OCI-LY7 (cell line): ENCODE measurements at regions not wholly inside any gene's neighbourhood (a gene's known extent, or its start where the extent isn't known, plus 50 kb on each side); places are given as distances from the start of the nearest gene placed in this dataset.

Experiments
- BruUV-seq: library from RNA; stranded (reverse); fragments of 400-500 nt; replicated peaks from 2 replicates; lab custom pipeline; 2021; lab: Mats Ljungman, UMichigan
- CTCF ChIA-PET: fragments of 300-600 bp; sonication (Branson Sonifier 250); formaldehyde crosslinking; loops from one replicate; lab custom pipeline; 2022; ENCODE audit warnings: antibody characterized with exemption; ENCODE audit not compliant: unreplicated experiment; lab: Charles Lee
- POLR2A ChIA-PET: fragments of 300-600 bp; sonication (Branson Sonifier 250); formaldehyde crosslinking; loops from one replicate; lab custom pipeline; 2022; ENCODE audit warnings: antibody characterized with exemption; lab: Charles Lee
- DNase-seq: peaks from one replicate; pipeline ENCODE4 v3.0.0-alpha.2; 2015; ENCODE audit warnings: low spot score
- H2AFZ ChIP-seq: fragments of 200-600 bp; sonication (generic), shearing (Covaris generic); 2 replicates; pipeline ENCODE4 v1.6.1; 2014; ENCODE audit warnings: mild to moderate bottlenecking, antibody characterized with exemption, low read length, moderate library complexity
- H3K27ac ChIP-seq: fragments of 200-600 bp; sonication (generic); 2 replicates; pipeline ENCODE4 v1.5.1; 2014; ENCODE audit warnings: mixed run types, low read depth, mild to moderate bottlenecking, moderate library complexity, low read length, inconsistent platforms; ENCODE audit not compliant: poor library complexity, severe bottlenecking
- H3K36me3 ChIP-seq: fragments of 200-600 bp; sonication (generic); 2 replicates; pipeline ENCODE4 v1.6.1; 2014; ENCODE audit warnings: mild to moderate bottlenecking, antibody characterized with exemption, low read length, moderate library complexity, mixed read lengths; ENCODE audit not compliant: insufficient read depth
- H3K4me1 ChIP-seq: fragments of 200-600 bp; sonication (generic); 2 replicates; pipeline ENCODE4 v1.5.1; 2014; ENCODE audit warnings: mild to moderate bottlenecking, low read length; ENCODE audit not compliant: insufficient read depth, poor library complexity, severe bottlenecking
- H3K4me2 ChIP-seq: fragments of 200-600 bp; sonication (generic); 2 replicates; pipeline ENCODE4 v1.6.1; 2014; ENCODE audit warnings: mild to moderate bottlenecking, low read length
- H3K4me3 ChIP-seq: fragments of 200-600 bp; sonication (generic); 2 replicates; pipeline ENCODE4 v1.5.1; 2014; ENCODE audit warnings: mild to moderate bottlenecking, low read depth, low read length; ENCODE audit not compliant: poor library complexity, severe bottlenecking
- H3K79me2 ChIP-seq: fragments of 200-600 bp; sonication (generic); 2 replicates; pipeline ENCODE4 v1.6.1; 2016; ENCODE audit warnings: low read depth, mild to moderate bottlenecking, low read length, moderate library complexity, mixed read lengths; ENCODE audit not compliant: insufficient read depth
- H3K9me2 ChIP-seq: fragments of 200-600 bp; sonication (generic); 2 replicates; pipeline ENCODE4 v1.6.1; 2016; ENCODE audit warnings: mild to moderate bottlenecking, low read length, mixed read lengths; ENCODE audit not compliant: insufficient read depth
- H3K9me3 ChIP-seq: fragments of 200-600 bp; sonication (generic); 2 replicates; pipeline ENCODE4 v1.6.1; 2014; ENCODE audit warnings: mild to moderate bottlenecking, mixed run types, low read length, mixed read lengths
- H4K20me1 ChIP-seq: fragments of 200-600 bp; sonication (generic); 2 replicates; pipeline ENCODE4 v1.6.1; 2014; ENCODE audit warnings: mild to moderate bottlenecking, antibody characterized with exemption, low read length, moderate library complexity, mixed read lengths; ENCODE audit not compliant: insufficient read depth
- CTCF ChIP-seq: fragments of 200-600 bp; sonication (generic); conservative IDR thresholded peaks from 2 replicates; pipeline ENCODE4 v1.5.1; 2014; ENCODE audit warnings: mild to moderate bottlenecking, antibody characterized with exemption, low read length, moderate library complexity, mixed read lengths
- EZH2phosphoT487 ChIP-seq: fragments of 200-600 bp; sonication (generic); IDR thresholded peaks from 2 replicates; pipeline ENCODE4 v1.6.1; 2018; ENCODE audit warnings: low read depth, borderline replicate concordance, mild to moderate bottlenecking, mixed run types, antibody characterized with exemption, low read length, moderate library complexity, mixed read lengths
- intact Hi-C: fragments of 100-400 bp; cut with micrococcal nuclease; formaldehyde crosslinking; loops from one replicate; pipeline ENCODE4 v1.10.0; 2022; ENCODE audit not compliant: unreplicated experiment

GRCh38 chr3:55270976-55271375 is 216.1 kb downstream of the WNT5A start:
- Histone ChIP-seq H3K9me3 (no peaks in the 10 kb centered on the region), H3K36me3 (no peaks in the 10 kb centered on the region), H4K20me1 (no peaks in the 10 kb centered on the region), H3K27ac (no peak overlapping the region), H3K9me2 (no peaks in the 10 kb centered on the region), H3K4me2 (no peak overlapping the region), H3K4me1 (peaks cover 4% of the 10 kb centered on the region), H3K4me3 (no peak overlapping the region), H2AFZ (no peak overlapping the region), H3K79me2 (no peaks in the 10 kb centered on the region)
- BruUV-seq: no TSS peak
- CTCF ChIA-PET: no interaction called here
- intact Hi-C loops: no loop called here
- no peak for DNase-seq
- POLR2A ChIA-PET: interaction anchor here (0.6 to 1.3 kb wide), 5 partner anchors 13 to 105 kb away, joined by 3 to 4 read pairs (median 3); no protein-coding TSS in a partner anchor
- no peak for TF ChIP-seq EZH2phosphoT487
- no peak for TF ChIP-seq CTCF

- no peak for TF ChIP-seq CTCF
- no peak for TF ChIP-seq EZH2phosphoT487
- Histone ChIP-seq H2AFZ (no peak overlapping the region), H3K4me3 (no peak overlapping the region), H3K9me3 (no peaks in the 10 kb centered on the region), H3K9me2 (no peaks in the 10 kb centered on the region), H3K27ac (no peak overlapping the region), H3K4me2 (no peak overlapping the region), H3K36me3 (no peaks in the 10 kb centered on the region), H4K20me1 (no peaks in the 10 kb centered on the region), H3K79me2 (no peaks in the 10 kb centered on the region), H3K4me1 (peaks cover 4% of the 10 kb centered on the region)
- no TSS peak for BruUV-seq
- POLR2A ChIA-PET: interaction anchor here (1.3 kb wide), 1 partner anchor 103 kb away, joined by 4 read pairs; no protein-coding TSS in a partner anchor
- CTCF ChIA-PET: no interaction called here
- no peak for DNase-seq
- intact Hi-C loops: no loop called here
Measured at GRCh38 chr3:55269636-55270035, 217.5 kb downstream of the WNT5A start.

- no peak overlapping the region for H3K27ac ChIP-seq
- no peak for DNase-seq
- H2AFZ ChIP-seq: no peak overlapping the region
- no peak overlapping the region for H3K4me3 ChIP-seq
- H3K9me2 ChIP-seq: no peaks in the 10 kb centered on the region
- BruUV-seq: no TSS peak
- H3K79me2 ChIP-seq: no peaks in the 10 kb centered on the region
- CTCF ChIA-PET: no interaction called here
- POLR2A ChIA-PET: no interaction called here
- intact Hi-C loops: no loop called here
- no peaks in the 10 kb centered on the region for H3K36me3 ChIP-seq
- no peaks in the 10 kb centered on the region for H3K9me3 ChIP-seq
- no peak overlapping the region for H3K4me2 ChIP-seq
- no peaks in the 10 kb centered on the region for H4K20me1 ChIP-seq
- TF ChIP-seq CTCF (no peak), EZH2phosphoT487 (no peak)
- H3K4me1 ChIP-seq: peaks cover 4% of the 10 kb centered on the region
Measured at GRCh38 chr3:55269096-55269495, 218.0 kb downstream of the WNT5A start.
